Activated T-cell treated with anti-CD3 and anti-CD28 coated beads, Interleukin-2, amount 50 U/mL, for 24 hours (primary cell): ENCODE measurements at regions not wholly inside any gene's neighbourhood (a gene's known extent, or its start where the extent isn't known, plus 50 kb on each side); places are given as distances from the start of the nearest gene placed in this dataset.
"Not testable (repeated sequence)": the region's sequence is repeated elsewhere in the genome, so short reads cannot be mapped to it uniquely, and the experiment has no call there.

ENCODE experiments used
- DNase-seq: peaks from one replicate; pipeline ENCODE4 v3.0.0-alpha.2; 2020
- H3K27ac Mint-ChIP-seq: 2 replicates; pipeline ENCODE4 v1.8.0; 2020; ENCODE audit warnings: mild to moderate bottlenecking, mixed read lengths
- H3K27me3 Mint-ChIP-seq: 2 replicates; pipeline ENCODE4 v1.8.0; 2020; ENCODE audit warnings: mixed read lengths
- H3K36me3 Mint-ChIP-seq: 2 replicates; pipeline ENCODE4 v1.8.0; 2020; ENCODE audit warnings: low read depth, mixed read lengths
- H3K4me1 Mint-ChIP-seq: 2 replicates; pipeline ENCODE4 v1.8.0; 2020; ENCODE audit warnings: low read depth, mixed read lengths
- H3K4me3 Mint-ChIP-seq: 2 replicates; pipeline ENCODE4 v1.8.0; 2020; ENCODE audit warnings: mild to moderate bottlenecking, moderate library complexity, mixed read lengths
- H3K9me3 Mint-ChIP-seq: 2 replicates; pipeline ENCODE4 v1.8.0; 2020; ENCODE audit warnings: mixed read lengths

DNA sequence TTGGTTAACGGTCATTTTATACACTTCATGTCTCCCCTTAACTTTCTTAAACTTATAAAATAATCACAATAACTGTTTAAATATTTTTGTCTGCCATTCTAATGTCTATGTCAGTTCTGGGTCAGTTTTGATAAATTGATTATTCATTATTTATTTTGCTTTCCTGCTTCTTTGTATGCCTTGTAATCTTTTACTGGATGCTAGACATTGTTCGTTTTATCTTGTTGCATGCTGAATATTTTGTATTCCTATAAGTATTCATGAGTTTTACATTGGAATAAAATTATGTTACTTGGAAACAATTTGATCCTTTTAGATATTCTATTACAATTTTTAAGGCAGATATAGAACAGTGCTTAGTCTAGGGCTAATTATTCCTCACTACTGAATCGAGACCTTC is 952.0 kb downstream of the NR2F1-AS1 start:
- H3K27me3 Mint-ChIP-seq, result no peaks in the 10 kb centered on the region
- H3K36me3 Mint-ChIP-seq, result no peaks in the 10 kb centered on the region
- H3K27ac Mint-ChIP-seq, result no peak overlapping the region
- no peaks in the 10 kb centered on the region for H3K4me1 Mint-ChIP-seq
- no peak for DNase-seq
- H3K4me3 Mint-ChIP-seq, result no peak overlapping the region
- H3K9me3 Mint-ChIP-seq, result peaks cover 8% of the 10 kb centered on the region

DNA sequence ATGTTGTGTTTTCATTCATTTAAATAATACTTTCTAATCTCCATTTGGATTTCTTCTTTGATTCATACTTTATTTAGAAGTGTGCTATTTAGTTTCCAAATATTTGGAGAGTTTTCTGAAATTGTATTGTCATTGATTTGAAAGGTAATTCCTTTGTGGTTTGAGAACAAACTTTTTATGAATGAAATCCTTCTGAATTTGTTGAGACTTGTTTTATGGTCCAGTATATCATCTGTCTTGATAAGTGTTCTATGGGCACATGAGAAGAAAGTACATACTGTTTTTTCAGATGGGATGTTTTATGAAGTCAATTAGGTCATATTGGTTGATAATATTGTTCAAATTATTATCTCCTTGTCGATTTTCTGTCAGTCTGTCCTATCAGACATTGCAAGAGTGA is 953.8 kb downstream of the NR2F1-AS1 start:
- Mint-ChIP-seq H3K27me3 (no peaks in the 10 kb centered on the region), H3K4me3 (no peak overlapping the region), H3K27ac (no peak overlapping the region), H3K36me3 (no peaks in the 10 kb centered on the region), H3K9me3 (peaks cover 4% of the 10 kb centered on the region), H3K4me1 (no peaks in the 10 kb centered on the region)
- no peak for DNase-seq

GRCh38 chr5:92616085-92616484 is 964.9 kb downstream of the NR2F1-AS1 start:
- no peak overlapping the region for H3K4me3 Mint-ChIP-seq
- no peak for DNase-seq
- peaks cover 11% of the 10 kb centered on the region for H3K9me3 Mint-ChIP-seq
- H3K27me3 Mint-ChIP-seq, result no peaks in the 10 kb centered on the region
- no peak overlapping the region for H3K27ac Mint-ChIP-seq
- H3K36me3 Mint-ChIP-seq, result no peaks in the 10 kb centered on the region
- no peaks in the 10 kb centered on the region for H3K4me1 Mint-ChIP-seq

- no peak for DNase-seq
- Mint-ChIP-seq H3K27me3 (no peaks in the 10 kb centered on the region), H3K27ac (no peak overlapping the region), H3K4me3 (no peak overlapping the region), H3K36me3 (no peaks in the 10 kb centered on the region), H3K9me3 (peaks cover 6% of the 10 kb centered on the region), H3K4me1 (no peaks in the 10 kb centered on the region)
Observed at GRCh38 chr5:92613546-92613945, 967.5 kb downstream of the NR2F1-AS1 start.

GRCh38 chr5:92610435-92610834 is 970.6 kb downstream of the NR2F1-AS1 start:
- DNase-seq, H3K27ac Mint-ChIP-seq, H3K4me3 Mint-ChIP-seq, H3K9me3 Mint-ChIP-seq, H3K36me3 Mint-ChIP-seq, H3K27me3 Mint-ChIP-seq, H3K4me1 Mint-ChIP-seq: not testable (repeated sequence)

DNA sequence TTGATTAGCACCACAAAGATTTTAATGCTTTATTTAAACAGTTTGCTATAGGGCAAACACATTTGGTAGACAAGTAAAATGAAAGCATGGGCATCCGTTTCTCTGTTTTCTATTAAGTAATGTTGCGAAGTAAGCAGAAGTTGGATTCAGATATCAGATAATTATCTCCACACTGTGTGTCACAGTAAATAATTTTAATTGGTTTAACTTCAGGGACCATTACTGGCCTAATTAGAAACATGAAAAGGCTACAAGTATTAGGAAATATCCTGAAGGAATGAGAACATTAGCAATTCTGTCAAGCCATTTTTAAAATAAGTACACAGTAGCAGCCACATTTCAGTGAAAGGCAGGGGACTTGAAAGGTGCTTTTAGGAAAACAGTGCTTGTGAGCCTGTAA is 975.4 kb downstream of the NR2F1-AS1 start:
- DNase-seq, result no peak
- Mint-ChIP-seq H3K27me3 (no peaks in the 10 kb centered on the region), H3K4me3 (no peak overlapping the region), H3K36me3 (no peaks in the 10 kb centered on the region), H3K27ac (no peak overlapping the region), H3K9me3 (peaks cover 10% of the 10 kb centered on the region), H3K4me1 (no peaks in the 10 kb centered on the region)

DNA sequence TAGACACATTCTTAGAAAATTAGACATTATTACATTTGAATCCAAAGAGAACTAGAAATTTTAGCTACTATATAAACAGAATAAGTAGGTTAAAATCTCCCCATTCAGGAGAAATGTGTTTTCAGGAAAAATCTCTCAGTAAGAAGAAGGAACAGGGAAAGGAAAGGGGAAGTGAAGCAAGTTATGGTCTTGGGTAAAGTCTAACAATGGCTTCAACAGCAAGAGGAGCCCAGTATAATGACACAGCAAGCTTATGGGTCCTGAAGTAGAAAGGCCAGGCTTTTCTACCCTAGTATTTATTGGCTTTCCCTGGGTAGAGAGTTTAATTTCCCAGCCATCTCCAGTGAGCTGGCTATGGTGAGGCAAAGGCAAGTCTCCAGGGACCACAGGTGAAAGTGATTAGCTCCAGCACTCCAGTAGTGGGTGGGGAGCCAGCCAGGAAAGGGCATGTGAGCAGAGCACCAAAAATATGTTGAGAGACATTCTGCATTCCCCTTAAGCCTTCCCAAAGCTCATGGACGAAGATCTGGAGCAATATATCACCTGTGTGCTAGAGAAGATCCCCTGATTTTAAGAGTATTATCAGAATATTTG is 981.7 kb downstream of the NR2F1-AS1 start:
- Mint-ChIP-seq H3K27me3 (no peaks in the 10 kb centered on the region), H3K36me3 (no peaks in the 10 kb centered on the region), H3K4me3 (no peak overlapping the region), H3K9me3 (peaks cover 17% of the 10 kb centered on the region), H3K27ac (no peak overlapping the region), H3K4me1 (no peaks in the 10 kb centered on the region)
- no peak for DNase-seq

- no peaks in the 10 kb centered on the region for H3K4me1 Mint-ChIP-seq
- DNase-seq, result no peak
- H3K27me3 Mint-ChIP-seq, result no peaks in the 10 kb centered on the region
- H3K36me3 Mint-ChIP-seq, result no peaks in the 10 kb centered on the region
- H3K4me3 Mint-ChIP-seq, result no peak overlapping the region
- no peak overlapping the region for H3K27ac Mint-ChIP-seq
- peaks cover 11% of the 10 kb centered on the region for H3K9me3 Mint-ChIP-seq
Observed at GRCh38 chr5:92594031-92594430, 987.0 kb downstream of the NR2F1-AS1 start.

DNA sequence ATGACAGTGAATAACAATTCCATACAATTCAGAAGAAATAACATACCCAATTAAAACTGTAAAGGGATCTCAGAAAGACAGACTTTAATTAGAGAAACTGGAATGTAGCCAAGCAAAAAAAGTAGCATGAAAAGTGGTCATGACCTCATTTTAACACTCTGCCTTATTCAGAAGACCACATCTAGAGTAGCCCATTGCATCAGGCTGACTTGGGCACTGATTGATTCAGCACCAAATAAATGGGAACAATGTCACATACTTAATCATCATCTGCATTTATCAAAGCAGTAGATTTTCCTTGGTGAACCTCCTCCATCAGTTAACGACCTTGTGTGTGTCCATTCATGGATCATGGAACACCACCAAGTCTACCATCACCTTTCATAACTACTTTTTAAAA is 992.1 kb downstream of the NR2F1-AS1 start:
- DNase-seq, result no peak
- Mint-ChIP-seq H3K4me1 (no peaks in the 10 kb centered on the region), H3K36me3 (no peaks in the 10 kb centered on the region), H3K9me3 (peaks cover 10% of the 10 kb centered on the region), H3K4me3 (no peak overlapping the region), H3K27me3 (no peaks in the 10 kb centered on the region), H3K27ac (no peak overlapping the region)

DNA sequence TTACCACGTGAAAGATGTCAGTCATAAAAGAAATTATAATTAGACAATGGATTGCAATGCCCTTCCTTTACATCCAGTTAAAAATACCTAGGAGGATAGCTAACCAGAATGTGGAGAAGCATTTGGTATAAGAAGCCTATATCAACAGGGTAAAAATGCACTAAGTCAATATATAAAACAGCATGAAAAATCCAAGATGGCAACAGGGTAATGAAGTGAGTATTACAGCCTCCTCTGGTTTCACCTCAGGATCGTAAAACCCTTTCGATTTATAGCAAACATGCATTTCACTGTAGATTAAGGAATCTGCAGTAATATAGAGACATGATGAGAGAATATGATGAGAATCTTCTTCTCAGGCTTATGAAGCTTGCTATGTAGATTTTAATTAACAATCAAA is 999.3 kb downstream of the NR2F1-AS1 start:
- peaks cover 5% of the 10 kb centered on the region for H3K9me3 Mint-ChIP-seq
- no peak overlapping the region for H3K27ac Mint-ChIP-seq
- no peaks in the 10 kb centered on the region for H3K36me3 Mint-ChIP-seq
- H3K27me3 Mint-ChIP-seq, result no peaks in the 10 kb centered on the region
- no peaks in the 10 kb centered on the region for H3K4me1 Mint-ChIP-seq
- H3K4me3 Mint-ChIP-seq, result no peak overlapping the region
- DNase-seq, result no peak

- H3K4me3 Mint-ChIP-seq, result no peak overlapping the region
- DNase-seq, result no peak
- H3K27ac Mint-ChIP-seq, result no peak overlapping the region
- no peaks in the 10 kb centered on the region for H3K36me3 Mint-ChIP-seq
- H3K9me3 Mint-ChIP-seq, result peaks cover 2% of the 10 kb centered on the region
- no peaks in the 10 kb centered on the region for H3K27me3 Mint-ChIP-seq
- no peaks in the 10 kb centered on the region for H3K4me1 Mint-ChIP-seq
Observed at GRCh38 chr5:92581249-92581648, 999.8 kb downstream of the NR2F1-AS1 start.

- H3K27me3 Mint-ChIP-seq, result no peaks in the 10 kb centered on the region
- no peak for DNase-seq
- no peak overlapping the region for H3K4me3 Mint-ChIP-seq
- no peaks in the 10 kb centered on the region for H3K36me3 Mint-ChIP-seq
- no peak overlapping the region for H3K27ac Mint-ChIP-seq
- no peaks in the 10 kb centered on the region for H3K4me1 Mint-ChIP-seq
- H3K9me3 Mint-ChIP-seq, result peaks cover 2% of the 10 kb centered on the region
Observed at GRCh38 chr5:92580814-92581213, 1000.2 kb downstream of the NR2F1-AS1 start.

- no peaks in the 10 kb centered on the region for H3K4me1 Mint-ChIP-seq
- H3K9me3 Mint-ChIP-seq, result no peaks in the 10 kb centered on the region
- H3K27me3 Mint-ChIP-seq, result no peaks in the 10 kb centered on the region
- H3K27ac Mint-ChIP-seq, result no peak overlapping the region
- no peak overlapping the region for H3K4me3 Mint-ChIP-seq
- DNase-seq, result no peak
- H3K36me3 Mint-ChIP-seq, result no peaks in the 10 kb centered on the region
Observed at GRCh38 chr5:92574023-92574422, 1007.0 kb downstream of the NR2F1-AS1 start.

DNA sequence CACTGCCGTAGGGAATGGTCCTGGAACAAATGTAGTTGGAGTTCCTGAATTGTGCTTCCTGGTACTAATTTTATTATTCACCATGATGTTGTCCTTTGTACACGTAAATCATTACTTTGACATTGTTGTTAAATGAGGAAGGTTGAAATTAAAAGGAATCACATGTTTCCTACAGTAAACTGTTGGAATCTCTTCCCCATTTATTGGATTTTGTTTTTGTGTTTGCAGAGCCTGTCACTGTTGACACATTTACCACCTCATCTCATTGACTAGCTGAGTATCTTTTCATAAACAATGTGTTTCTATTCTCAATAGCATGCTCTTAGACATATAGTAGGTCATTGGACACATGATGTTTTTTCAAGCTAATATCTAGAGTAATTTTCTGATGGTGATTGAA is 1012.5 kb downstream of the NR2F1-AS1 start:
- Mint-ChIP-seq H3K27me3 (no peaks in the 10 kb centered on the region), H3K4me3 (no peak overlapping the region), H3K4me1 (no peaks in the 10 kb centered on the region), H3K27ac (no peak overlapping the region), H3K36me3 (no peaks in the 10 kb centered on the region), H3K9me3 (no peaks in the 10 kb centered on the region)
- no peak for DNase-seq

- DNase-seq, result no peak
- Mint-ChIP-seq H3K4me3 (no peak overlapping the region), H3K4me1 (no peaks in the 10 kb centered on the region), H3K27me3 (no peaks in the 10 kb centered on the region), H3K9me3 (no peaks in the 10 kb centered on the region), H3K27ac (no peak overlapping the region), H3K36me3 (no peaks in the 10 kb centered on the region)
Observed at GRCh38 chr5:92567831-92568450, 1013.1 kb downstream of the NR2F1-AS1 start.
